ENCODE measurements at regions not wholly inside any gene's neighbourhood (a gene's known extent, or its start where the extent isn't known, plus 50 kb on each side); places are given as distances from the start of the nearest gene placed in this dataset.
"Not testable (repeated sequence)": the region's sequence is repeated elsewhere in the genome, so short reads cannot be mapped to it uniquely, and the experiment has no call there.

DNA sequence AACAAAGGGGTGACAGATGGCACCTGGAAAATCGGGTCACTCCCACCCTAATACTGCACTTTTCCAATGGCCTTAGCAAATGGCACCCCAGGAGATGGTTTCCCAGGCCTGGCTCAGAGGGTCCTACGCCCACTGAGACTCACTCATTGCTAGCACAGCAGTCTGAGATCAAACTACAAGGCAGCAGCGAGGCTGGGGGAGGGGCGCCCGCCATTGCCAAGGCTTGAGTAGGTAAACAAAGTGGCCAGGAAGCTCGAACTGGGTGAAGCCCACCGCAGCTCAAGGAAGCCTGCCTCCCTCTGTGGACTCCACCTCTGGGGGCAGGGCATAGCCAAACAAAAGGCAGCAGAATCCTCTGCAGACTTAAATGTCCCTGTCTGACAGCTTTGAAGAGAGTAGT is 467.2 kb downstream of the EPHA7 start:
- DNase-seq (ENCODE audit: low read depth, low spot score), result not testable (repeated sequence)

DNA sequence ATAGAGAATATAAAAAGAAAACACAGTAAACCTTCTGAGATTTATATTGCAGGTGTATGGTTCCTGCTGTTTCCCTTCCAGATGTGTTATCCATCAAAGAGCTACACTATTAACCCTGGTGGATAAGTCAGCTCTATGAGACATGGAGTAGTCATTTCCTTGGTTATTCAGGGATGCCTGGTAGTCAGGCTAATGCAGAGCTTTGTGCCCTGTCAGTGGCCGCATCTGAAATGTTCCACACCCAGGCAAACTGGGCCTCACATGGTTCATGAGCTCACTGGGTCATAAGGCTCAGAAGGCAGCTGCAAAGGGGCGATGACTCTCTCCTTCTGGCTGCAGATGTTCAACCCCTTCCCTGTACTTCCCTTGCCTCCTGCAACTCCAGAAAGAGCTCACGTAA is 473.6 kb downstream of the EPHA7 start:
- no peak for DNase-seq (ENCODE audit: low read depth, low spot score)

DNA sequence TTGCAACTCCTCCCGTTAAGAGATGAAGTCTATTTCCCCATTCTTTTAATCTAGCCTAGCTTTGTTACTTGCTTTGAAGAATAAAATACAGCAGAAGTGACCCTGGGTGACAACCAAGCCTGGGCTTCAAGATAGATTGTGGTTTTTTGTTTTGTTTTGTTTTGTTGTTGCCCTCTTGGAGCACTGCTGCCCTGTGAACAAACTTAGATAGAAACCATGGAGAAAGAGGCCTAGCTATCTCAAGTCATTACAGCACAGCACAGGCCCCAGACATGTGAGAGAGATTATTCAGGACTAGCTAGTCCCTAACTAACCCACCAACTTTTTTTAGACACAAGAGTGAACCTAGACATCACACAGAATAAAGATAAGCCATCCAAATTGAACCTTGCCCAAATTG is 475.2 kb downstream of the EPHA7 start:
- DNase-seq (ENCODE audit: low read depth, low spot score), result no peak

GRCh38 chr6:92942549-92942948 is 476.8 kb downstream of the EPHA7 start:
- no peak for DNase-seq (ENCODE audit: low read depth, low spot score)

DNA sequence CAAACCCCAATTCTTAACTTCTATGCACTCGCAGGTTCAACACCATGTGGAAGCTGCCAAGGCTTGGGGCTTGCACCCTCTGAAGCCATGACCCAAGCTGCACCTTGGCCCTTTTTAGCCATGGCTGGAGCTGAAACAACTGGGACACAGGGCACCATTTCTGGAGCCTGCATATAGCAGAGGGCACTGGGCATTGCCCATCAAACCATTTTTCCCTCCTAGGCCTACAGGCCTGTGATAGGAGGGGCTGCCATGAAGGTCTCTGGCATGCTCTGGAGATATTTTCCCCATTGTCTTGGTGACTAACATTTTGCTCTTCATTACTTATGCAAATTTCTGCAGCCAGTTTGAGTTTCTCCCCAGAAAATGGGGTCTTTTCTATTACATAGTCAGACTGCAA is 484.7 kb downstream of the EPHA7 start:
- no peak for DNase-seq (ENCODE audit: low read depth, low spot score)

GRCh38 chr6:92930171-92930570 is 489.2 kb downstream of the EPHA7 start:
- DNase-seq (ENCODE audit: low read depth, low spot score), result no peak

DNA sequence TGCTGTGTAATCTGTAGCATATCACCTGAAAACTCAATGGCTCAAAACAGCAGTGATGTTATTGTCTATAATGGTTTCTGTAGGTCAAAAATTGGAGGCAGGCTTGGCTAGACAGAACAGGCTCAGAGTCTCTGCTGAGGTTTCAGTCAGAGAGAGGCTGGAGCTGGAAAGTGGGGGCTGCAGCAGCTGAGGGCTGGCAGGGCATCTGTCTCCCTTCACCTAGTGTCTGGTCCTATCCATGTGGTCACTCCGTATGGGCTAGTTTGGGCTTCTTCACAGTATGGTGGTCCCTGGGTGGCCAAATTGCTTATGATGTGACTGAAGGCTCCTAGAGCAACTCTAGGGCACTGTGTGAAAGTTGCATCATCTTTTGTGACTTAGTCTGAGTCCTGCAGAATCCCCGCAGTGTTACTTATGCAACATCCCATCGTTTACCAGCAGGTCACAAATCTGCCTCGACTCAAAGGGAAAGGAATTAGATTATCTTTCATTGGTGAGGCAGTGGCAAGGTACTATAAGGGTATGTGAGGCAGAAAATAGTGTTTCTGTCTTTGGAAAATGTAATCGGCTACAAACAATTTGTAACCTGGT is 497.0 kb downstream of the EPHA7 start:
- DNase-seq (ENCODE audit: low read depth, low spot score), result no peak

- DNase-seq (ENCODE audit: low read depth, low spot score), result no peak
Observed at GRCh38 chr6:92915466-92915865, 503.9 kb downstream of the EPHA7 start.

- no peak for DNase-seq (ENCODE audit: low read depth, low spot score)
Observed at GRCh38 chr6:92911301-92911700, 508.1 kb downstream of the EPHA7 start.

GRCh38 chr6:92910646-92911045 is 508.7 kb downstream of the EPHA7 start:
- DNase-seq (ENCODE audit: low read depth, low spot score), result no peak

DNA sequence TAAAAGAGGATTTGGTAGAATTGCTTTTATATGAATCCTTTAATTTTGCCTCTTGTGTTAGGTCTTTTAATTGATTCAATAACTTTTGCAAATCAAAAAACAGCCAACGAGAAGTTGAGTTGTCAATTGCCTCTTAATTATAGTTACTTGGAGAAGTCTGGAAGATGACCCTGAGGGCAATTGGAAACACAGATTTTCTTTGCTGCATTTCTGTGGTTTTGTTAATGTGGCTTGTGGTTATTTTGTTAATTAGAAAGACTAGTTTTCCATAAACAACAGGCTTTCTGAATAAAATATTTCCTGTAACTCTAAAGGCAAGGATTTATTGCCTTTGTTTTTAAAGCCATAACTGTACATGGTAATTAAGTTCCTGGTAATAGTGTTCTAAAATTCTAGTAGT is 513.0 kb downstream of the EPHA7 start:
- DNase-seq (ENCODE audit: low read depth, low spot score), result no peak

DNA sequence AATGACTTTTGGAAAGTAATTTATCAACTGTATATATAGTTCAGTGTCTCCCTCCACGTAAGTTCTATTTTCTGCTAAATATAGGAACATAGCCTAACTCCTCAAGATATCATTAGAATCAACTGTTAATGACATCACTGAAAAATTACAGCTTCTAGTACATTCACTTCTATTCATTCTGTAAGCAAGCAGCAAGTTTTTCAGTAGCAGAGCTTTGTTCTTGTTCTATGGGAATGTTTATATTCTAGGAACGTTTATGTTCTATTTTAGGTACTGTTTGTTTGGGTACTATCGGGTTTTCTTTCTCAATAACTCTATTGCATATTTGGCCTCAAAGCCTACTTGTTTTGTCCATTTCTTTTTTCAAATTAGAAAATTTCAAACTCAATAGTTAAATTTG is 525.6 kb downstream of the EPHA7 start:
- DNase-seq (ENCODE audit: low read depth, low spot score), result no peak

GRCh38 chr6:92892626-92893170 is 526.7 kb downstream of the EPHA7 start:
- DNase-seq (ENCODE audit: low read depth, low spot score), result no peak

DNA sequence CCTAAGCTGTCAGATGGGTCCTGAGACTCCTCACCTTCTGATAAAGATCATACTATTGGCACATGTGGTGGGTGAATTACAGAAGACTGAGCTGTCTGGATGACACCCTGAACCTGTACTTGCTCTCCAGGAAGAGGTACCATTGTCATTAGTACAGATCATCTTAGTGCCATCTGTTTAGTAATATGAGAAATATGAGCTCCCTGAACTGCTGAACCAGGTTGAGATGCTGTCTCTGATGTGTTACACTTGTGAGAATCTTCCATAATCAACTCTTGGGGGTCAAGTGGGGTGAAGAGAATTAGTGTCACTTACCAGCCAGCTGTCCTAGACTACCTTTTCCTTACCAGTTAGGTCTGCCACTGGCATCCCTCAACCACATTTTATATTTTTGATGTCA is 531.0 kb downstream of the EPHA7 start:
- no peak for DNase-seq (ENCODE audit: low read depth, low spot score)

GRCh38 chr6:92887871-92888270 is 531.5 kb downstream of the EPHA7 start:
- no peak for DNase-seq (ENCODE audit: low read depth, low spot score)

GRCh38 chr6:92879526-92879925 is 539.8 kb downstream of the EPHA7 start:
- no peak for DNase-seq (ENCODE audit: low read depth, low spot score)

DNA sequence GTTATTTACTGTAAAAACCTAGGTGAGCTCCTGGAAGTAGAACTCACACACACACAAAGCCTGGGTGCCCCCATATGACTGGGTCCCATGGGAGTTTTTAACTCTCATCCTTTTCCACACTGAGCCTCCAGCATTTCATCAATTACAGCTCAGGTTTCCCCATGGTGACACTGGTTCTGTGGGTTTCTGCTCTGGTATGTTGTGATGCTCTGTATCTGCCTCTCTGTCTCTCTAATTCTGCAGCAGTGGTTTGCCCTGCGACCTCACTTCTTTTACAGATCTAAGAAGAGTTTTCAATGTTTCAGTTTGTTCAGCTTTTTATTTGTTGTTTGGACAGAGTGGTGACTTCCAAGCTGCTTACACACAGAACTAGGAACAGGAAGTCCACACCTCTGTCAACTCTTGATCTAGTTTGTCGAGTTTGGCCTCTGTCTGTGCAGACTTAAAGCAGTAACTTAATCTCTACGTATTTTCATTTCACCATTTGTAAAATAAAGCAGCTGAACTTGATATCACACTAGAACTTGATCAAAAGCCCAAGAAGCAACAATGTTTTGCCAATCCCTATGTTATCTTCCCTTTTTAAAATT is 554.3 kb downstream of the EPHA7 start:
- no peak for DNase-seq (ENCODE audit: low read depth, low spot score)

- DNase-seq (ENCODE audit: low read depth, low spot score), result no peak
Observed at GRCh38 chr6:92849636-92850035, 569.7 kb downstream of the EPHA7 start.

GRCh38 chr6:92848901-92849300 is 570.5 kb downstream of the EPHA7 start:
- DNase-seq (ENCODE audit: low read depth, low spot score), result no peak

- DNase-seq (ENCODE audit: low read depth, low spot score), result no peak
Observed at GRCh38 chr6:92848459-92848858, 570.9 kb downstream of the EPHA7 start.

DNA sequence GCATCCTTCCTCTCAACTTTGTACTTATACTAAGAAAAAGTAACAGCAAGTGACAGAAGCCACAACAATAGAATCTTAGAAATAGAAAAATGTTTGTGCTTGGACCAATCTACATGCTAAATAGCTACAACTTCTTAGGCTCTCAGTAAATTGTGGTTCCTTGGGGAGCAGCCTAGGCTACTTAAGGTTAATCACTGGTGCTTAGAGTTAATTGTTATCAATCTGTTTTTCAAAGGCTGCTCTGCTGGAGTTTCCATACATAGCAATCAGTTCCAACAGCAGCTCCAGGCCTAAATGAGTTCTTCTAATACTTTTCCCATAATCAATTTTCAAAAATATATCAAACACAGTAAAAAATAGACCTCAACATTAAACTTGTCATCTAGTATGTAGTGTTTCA is 571.4 kb downstream of the EPHA7 start:
- DNase-seq (ENCODE audit: low read depth, low spot score), result no peak

DNA sequence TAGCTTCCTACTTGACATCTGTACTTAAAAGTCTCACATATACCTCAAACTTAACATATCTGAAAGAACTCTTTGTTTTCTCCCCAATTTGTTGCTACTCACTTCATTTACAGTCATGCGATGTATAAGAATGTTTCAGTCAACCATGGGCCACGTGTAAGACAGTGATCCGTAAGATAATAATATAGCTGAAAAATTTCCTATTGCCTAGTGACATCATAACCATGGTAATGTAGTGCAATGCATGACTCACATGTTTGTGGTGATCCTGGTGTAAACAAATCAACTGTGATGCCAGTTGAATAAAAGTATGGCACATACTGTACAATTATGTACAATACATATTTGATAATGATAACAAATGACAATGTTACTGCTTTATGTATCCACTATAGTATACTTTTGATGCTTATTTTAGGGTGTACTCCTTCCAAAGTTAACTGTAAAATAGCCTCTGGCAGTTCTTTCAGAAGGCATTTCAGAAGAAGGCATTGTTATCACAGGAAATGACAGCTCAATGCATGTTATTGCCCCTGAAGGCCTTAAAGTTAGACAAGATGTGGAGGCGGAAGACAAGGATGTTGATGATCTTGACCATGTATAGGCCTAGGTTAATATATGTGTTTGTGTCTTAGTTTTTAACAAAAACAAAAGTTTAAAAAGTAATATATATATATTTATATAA is 579.0 kb downstream of the EPHA7 start:
- no peak for DNase-seq (ENCODE audit: low read depth, low spot score)

DNA sequence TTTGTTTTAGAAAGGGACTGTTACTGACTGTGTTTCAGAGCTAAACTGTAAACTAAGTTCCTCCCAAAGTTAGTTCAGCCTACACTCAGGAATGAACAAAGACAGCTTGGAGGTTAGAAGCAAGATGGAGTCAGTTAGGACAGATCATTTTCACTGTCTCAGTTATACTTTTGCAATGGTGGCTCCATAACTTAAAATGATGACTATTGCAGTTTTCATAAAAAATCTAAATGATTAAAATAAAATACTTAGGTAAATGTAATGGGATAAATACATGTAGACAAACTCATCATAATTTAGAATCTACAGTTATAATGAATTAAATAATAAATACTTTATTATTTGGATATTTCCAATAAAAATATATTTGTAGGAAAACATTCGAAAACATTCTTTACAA is 590.6 kb downstream of the EPHA7 start:
- DNase-seq (ENCODE audit: low read depth, low spot score), result no peak
